CD4-positive, alpha-beta T cell treated with Interleukin-4 for 4 hours (primary cell): ENCODE measurements at regions not wholly inside any gene's neighbourhood (a gene's known extent, or its start where the extent isn't known, plus 50 kb on each side); places are given as distances from the start of the nearest gene placed in this dataset.

Experiments used
- DNase-seq: peaks from one replicate; pipeline ENCODE4 v3.0.0-alpha.2; 2020

DNA sequence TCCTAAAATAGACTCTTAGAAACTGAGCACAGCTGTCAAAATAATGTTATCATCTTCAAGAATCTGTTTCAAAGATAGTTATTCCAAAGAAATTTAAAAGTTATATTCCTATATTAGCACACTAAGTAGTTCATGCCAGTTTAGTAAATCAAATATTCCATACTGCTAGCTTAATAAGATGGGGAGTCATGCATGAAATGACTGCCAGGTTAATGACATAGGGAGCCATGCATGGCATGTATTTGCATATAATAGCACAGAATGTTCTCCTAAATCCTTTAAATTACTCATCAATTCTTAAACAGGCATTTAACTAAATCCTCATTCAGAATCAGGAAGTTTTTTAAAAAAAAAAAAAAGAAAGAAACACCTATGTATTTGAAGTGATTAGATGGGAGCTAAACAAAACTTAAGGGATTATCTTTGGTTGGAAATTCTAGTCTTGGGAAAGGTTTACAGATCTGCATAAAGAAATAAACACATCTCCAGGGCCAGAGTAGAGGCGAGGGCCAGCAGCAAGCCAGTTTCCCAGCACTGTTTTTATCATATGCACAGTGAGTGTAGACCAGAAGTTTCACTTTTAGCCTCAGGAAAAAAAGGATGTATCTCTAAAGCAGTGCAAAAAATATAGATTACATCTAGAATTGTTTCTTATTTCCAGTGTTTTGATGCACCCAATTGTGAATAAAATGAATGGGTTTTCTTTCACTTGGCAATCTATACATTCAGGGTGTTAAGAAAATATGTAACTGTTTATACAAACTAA, 366.4 kb upstream of the AGTR1 start:
- DNase-seq = no peak

- no peak for DNase-seq
Observed at GRCh38 chr3:148332509-148332908, 365.2 kb upstream of the AGTR1 start.

DNA sequence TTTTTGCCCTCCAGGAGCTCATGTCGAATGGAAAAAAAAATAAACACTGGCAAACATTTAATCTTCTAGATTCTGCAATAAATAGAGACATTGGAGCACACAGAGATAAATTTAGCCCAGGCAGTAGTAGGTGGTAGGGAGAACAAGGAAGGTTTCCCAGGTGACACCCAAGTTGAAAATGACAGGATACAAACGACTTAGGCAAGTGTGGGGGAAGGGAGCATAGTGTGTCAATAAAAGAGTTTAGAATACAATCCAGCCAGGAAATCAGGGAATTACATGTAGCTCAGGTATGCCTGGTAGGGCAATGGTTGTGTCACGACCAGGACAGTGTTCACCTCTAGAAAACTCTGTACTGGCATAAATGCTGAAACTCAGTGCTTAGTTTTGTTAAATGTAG, 364.6 kb upstream of the AGTR1 start:
- DNase-seq = no peak

- no peak for DNase-seq
Observed at GRCh38 chr3:148335612-148336011, 362.1 kb upstream of the AGTR1 start.

DNA sequence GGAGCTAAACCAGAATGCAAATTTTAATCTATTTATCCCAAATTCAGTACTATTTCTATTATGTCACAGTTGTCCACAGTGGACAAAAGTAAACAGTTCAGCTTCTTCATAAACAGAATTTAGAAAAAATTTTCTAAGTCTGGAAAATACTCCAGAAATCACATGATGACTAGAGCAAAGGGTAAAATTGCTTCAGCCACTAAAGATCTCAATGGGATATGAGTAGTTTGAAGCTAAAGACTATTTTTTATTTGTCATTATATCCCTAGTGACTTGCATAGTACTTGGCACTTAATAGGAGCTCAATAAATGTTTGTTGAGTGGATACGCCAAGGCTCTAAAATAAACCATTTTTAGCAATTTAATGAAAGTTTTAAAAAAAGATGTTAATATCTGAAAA, 354.3 kb upstream of the AGTR1 start:
- DNase-seq = no peak

DNA sequence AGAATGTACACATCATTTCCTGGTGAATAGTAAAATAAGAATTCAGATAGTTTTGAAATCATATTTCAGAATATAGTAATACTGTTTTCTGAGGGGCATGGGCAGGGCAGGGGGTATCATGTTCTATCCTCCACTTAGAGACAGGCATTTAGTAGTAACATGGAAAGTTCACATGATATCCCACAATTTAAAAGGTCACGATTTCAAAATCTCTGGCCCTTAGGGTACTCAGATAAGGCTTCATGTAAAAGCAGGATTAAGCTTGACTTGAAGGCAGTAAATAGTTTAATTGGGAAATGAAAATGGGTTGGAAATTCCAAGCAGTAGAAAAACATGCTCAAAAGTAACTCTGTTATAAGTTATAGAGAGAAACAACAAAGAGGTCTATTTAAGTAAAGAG, 353.2 kb upstream of the AGTR1 start:
- DNase-seq = no peak

DNA sequence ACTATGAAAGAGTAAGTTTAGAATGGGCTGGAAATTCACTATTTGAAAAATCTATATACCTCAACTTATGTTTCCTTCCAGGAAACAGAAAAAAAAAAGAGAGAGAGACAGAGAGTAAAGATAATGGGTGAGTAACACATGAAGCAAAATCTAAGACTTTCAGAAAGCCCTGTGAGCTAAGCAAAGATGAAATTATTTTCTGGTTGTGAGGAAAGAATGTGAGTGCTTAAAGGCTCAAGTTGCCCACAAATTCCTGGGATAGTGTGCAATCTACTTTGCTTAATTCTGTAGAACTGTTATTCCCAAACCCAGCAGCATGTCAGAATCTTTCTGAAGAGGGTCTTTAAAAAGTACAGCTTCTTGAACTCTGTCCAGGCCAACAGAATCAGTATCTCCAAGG, 337.7 kb upstream of the AGTR1 start:
- DNase-seq = no peak

GRCh38 chr3:148366743-148367410, 330.8 kb upstream of the AGTR1 start:
- DNase-seq = no peak

GRCh38 chr3:148367756-148368155, 329.9 kb upstream of the AGTR1 start:
- no peak for DNase-seq

GRCh38 chr3:148369381-148369780, 328.3 kb upstream of the AGTR1 start:
- DNase-seq = no peak

GRCh38 chr3:148372206-148372875, 325.4 kb upstream of the AGTR1 start:
- DNase-seq = no peak

DNA sequence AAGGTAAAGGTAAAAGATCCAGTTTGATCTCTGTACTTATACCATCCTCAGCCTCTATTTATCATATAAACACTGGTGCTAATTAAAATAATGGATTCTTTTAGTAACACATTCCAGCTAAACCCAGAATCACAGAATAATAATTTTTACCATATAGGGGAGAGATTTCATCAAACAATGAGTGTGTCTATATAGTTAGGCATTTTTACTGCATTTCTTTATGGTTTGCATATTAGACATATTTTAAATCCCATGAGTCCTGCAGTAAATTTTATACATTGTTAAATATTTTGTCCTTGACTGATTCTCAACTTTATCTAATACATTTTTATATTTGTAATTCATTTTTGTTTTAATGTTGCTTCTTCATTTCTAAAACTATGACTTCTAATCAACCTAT, 323.7 kb upstream of the AGTR1 start:
- no peak for DNase-seq

DNA sequence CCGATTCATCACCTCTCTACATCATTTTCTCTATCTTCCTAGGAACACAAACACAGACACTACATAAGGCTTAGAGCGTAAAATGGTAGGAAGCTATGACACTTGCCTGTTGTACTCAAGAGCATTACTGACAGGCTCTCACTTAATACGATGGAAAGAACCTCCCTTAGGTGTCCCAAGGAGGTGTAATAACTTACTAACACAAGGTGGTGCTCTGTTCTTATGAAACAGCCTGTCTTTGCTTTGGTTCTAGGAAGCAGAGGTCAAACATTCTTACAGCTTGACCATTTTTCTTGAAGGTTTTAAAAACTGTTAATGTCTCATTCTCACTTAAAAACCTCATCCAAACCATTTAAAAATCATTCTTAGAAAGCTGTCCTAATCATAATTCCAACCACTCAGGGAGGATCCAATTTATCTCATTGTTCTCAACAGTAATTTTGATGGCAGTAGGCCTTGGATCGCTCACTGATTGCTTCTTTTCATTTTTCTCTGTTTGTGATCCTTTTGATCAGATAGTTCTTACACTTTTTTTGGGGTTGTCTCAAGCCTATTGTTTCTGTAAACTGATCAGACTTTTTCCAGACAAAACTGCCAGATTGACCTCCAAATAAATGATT, 317.8 kb upstream of the AGTR1 start:
- DNase-seq = no peak

- DNase-seq = no peak
Observed at GRCh38 chr3:148381051-148381450, 316.7 kb upstream of the AGTR1 start.

- no peak for DNase-seq
Observed at GRCh38 chr3:148389916-148390315, 307.8 kb upstream of the AGTR1 start.

DNA sequence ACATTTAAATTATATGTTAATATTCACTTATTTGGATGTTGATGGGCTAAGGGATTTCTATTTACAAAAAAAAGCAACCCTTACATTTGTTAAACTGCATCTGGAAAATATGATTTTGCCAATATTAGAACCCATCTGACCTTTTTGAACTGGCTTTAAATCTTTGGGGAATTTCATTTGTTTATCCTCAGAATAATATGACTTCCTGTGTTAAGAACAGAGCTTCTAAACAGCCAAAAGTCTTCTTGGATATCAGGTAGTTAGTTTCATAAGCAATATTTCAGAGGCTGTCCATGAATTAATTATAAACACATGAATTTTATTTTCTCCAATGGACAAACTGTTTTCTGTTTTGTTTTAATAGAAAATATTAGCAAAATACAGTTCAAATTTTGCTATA, 301.9 kb upstream of the AGTR1 start:
- DNase-seq = no peak

- no peak for DNase-seq
Observed at GRCh38 chr3:148400754-148401153, 296.9 kb upstream of the AGTR1 start.

GRCh38 chr3:148408667-148409066, 289.0 kb upstream of the AGTR1 start:
- no peak for DNase-seq

- DNase-seq = no peak
Observed at GRCh38 chr3:148420242-148420641, 277.5 kb upstream of the AGTR1 start.

- DNase-seq = no peak
Observed at GRCh38 chr3:148428862-148429605, 268.7 kb upstream of the AGTR1 start.

DNA sequence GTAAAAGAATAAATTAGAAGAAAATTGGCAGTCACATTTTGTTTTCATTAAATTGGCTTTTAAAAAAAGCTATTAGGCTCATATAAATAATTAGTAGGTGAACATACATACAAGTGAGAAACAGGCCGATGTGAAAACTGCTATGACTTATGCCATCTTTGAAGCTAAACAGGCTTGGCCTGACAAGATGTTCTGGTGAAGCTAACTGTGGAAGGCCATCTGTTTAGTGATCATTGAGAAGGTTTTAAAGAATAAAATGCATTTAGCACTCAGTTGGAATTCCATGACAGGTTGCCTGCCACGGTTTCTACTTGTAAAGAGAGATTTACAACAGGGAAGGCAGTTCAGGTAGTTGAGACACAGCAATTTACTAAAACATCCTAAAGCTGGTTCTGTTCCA, 264.0 kb upstream of the AGTR1 start:
- no peak for DNase-seq

- no peak for DNase-seq
Observed at GRCh38 chr3:148435534-148435933, 262.2 kb upstream of the AGTR1 start.

GRCh38 chr3:148439254-148439822, 258.4 kb upstream of the AGTR1 start:
- DNase-seq = no peak
